RWPE2 (cell line): ENCODE measurements at regions not wholly inside any gene's neighbourhood (a gene's known extent, or its start where the extent isn't known, plus 50 kb on each side); places are given as distances from the start of the nearest gene placed in this dataset.
A peak's percentile ranks its signal among the peaks of the same experiment; 100 is the strongest.

ENCODE experiments used
- ATAC-seq: fragments of 200-7000 bp; cut with Tn5 transposase; 3 replicates; pipeline ENCODE4 v1.9.1; 2021; ENCODE audit warnings: low read depth
- DNase-seq: peaks from one replicate; pipeline ENCODE4 v3.0.0-alpha.2; 2020; ENCODE audit warnings: low spot score
- H3K27ac ChIP-seq: fragments of 450-650 bp; 2 replicates; pipeline ENCODE4 v1.5.1; 2017; ENCODE audit warnings: mild to moderate bottlenecking; ENCODE audit not compliant: poor library complexity, severe bottlenecking
- H3K27me3 ChIP-seq: fragments of 250-450 bp; sonication (Bioruptor Pico); 2 replicates; pipeline ENCODE4 v1.5.1; 2021; ENCODE audit warnings: mild to moderate bottlenecking, moderate library complexity; ENCODE audit not compliant: insufficient read depth, poor library complexity, severe bottlenecking
- H3K36me3 ChIP-seq: fragments of 250-450 bp; sonication (Bioruptor Pico); 2 replicates; pipeline ENCODE4 v1.5.1; 2020; ENCODE audit warnings: low read depth, mild to moderate bottlenecking, moderate library complexity
- H3K4me1 ChIP-seq: fragments of 250-450 bp; sonication (Bioruptor Pico); 2 replicates; pipeline ENCODE4 v1.5.1; 2021; ENCODE audit warnings: mild to moderate bottlenecking, moderate library complexity; ENCODE audit not compliant: insufficient read depth, poor library complexity, severe bottlenecking
- H3K4me3 ChIP-seq: fragments of 250-450 bp; sonication (Bioruptor Pico); 2 replicates; pipeline ENCODE4 v1.5.1; 2021; ENCODE audit warnings: mild to moderate bottlenecking, moderate library complexity; ENCODE audit not compliant: severe bottlenecking
- H3K9me3 ChIP-seq: fragments of 250-450 bp; sonication (Bioruptor Pico); 2 replicates; pipeline ENCODE4 v1.5.1; 2021; ENCODE audit warnings: mild to moderate bottlenecking, moderate library complexity; ENCODE audit not compliant: severe bottlenecking
- TF ChIP-seq, protein P1 (sequence below): fragments of 450-650 bp; IDR thresholded peaks from one replicate; pipeline ENCODE4 v1.5.1; 2017; ENCODE audit warnings: mild to moderate bottlenecking, moderate library complexity; ENCODE audit not compliant: poor library complexity, severe bottlenecking

- Histone ChIP-seq H3K27ac (no peak overlapping the region), H3K36me3 (no peaks in the 10 kb centered on the region), H3K4me1 (no peaks in the 10 kb centered on the region), H3K4me3 (no peak overlapping the region), H3K27me3 (peaks cover 2% of the 10 kb centered on the region), H3K9me3 (no peaks in the 10 kb centered on the region)
- DNase-seq: no peak
- no peak for ATAC-seq
- TF ChIP-seq, protein P1, sequence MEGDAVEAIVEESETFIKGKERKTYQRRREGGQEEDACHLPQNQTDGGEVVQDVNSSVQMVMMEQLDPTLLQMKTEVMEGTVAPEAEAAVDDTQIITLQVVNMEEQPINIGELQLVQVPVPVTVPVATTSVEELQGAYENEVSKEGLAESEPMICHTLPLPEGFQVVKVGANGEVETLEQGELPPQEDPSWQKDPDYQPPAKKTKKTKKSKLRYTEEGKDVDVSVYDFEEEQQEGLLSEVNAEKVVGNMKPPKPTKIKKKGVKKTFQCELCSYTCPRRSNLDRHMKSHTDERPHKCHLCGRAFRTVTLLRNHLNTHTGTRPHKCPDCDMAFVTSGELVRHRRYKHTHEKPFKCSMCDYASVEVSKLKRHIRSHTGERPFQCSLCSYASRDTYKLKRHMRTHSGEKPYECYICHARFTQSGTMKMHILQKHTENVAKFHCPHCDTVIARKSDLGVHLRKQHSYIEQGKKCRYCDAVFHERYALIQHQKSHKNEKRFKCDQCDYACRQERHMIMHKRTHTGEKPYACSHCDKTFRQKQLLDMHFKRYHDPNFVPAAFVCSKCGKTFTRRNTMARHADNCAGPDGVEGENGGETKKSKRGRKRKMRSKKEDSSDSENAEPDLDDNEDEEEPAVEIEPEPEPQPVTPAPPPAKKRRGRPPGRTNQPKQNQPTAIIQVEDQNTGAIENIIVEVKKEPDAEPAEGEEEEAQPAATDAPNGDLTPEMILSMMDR: no peak
Measured at GRCh38 chr7:124403587-124403986, 362.0 kb downstream of the GPR37 start.

DNA sequence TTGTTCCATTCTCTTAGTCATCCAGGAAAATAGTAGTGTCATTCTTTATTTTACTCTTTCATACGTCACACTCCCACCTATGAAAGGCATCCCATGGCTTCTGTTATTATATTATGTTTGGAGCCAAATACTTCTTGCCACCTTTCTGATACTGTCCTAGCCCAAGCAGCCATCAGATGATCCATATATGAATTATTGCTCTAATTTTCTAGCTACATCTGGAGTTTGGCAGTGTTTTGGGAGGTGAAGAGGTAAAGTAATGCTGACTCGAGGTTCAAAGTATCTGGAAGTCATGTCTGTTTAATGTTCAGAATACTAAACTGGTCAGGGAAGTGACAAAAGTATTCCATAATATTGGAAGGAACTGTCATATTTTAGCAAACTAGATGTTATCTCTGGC, 362.5 kb downstream of the GPR37 start:
- no peaks in the 10 kb centered on the region for H3K36me3 ChIP-seq
- DNase-seq (no peak), ATAC-seq (no peak)
- TF ChIP-seq, protein P1: no peak
- H3K9me3 ChIP-seq: no peaks in the 10 kb centered on the region
- no peaks in the 10 kb centered on the region for H3K4me1 ChIP-seq
- no peak overlapping the region for H3K27ac ChIP-seq
- no peak overlapping the region for H3K4me3 ChIP-seq
- peaks cover 2% of the 10 kb centered on the region for H3K27me3 ChIP-seq

DNA sequence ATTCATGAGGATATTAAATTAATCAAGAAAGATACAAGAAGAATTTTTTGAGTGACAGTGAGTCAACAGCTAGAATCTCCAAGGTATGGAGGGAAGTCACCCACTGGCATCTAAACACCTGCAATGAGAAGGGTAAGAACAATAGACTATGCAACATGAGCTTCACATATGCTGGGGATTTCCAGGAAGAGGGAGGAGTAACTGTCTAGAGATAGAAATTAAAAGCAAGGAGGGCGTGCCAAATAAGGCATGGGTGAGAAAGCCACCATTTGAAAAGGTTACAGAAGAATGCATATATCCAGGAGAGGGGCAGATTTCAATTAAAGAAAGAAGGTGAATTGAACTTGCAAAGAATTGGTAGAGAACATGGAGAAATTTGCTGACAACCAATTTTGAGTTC, 365.7 kb downstream of the GPR37 start:
- Histone ChIP-seq H3K27me3 (peaks cover 2% of the 10 kb centered on the region), H3K4me3 (no peak overlapping the region), H3K36me3 (no peaks in the 10 kb centered on the region), H3K27ac (no peak overlapping the region), H3K4me1 (no peaks in the 10 kb centered on the region), H3K9me3 (no peaks in the 10 kb centered on the region)
- TF ChIP-seq, protein P1: no peak
- no peak for DNase-seq
- 0 out of 3 replicates have a peak, but pooled peaks have one; percentile 31 for ATAC-seq

- no peaks in the 10 kb centered on the region for H3K9me3 ChIP-seq
- no peak for ATAC-seq
- no peaks in the 10 kb centered on the region for H3K36me3 ChIP-seq
- DNase-seq: no peak
- no peak overlapping the region for H3K27ac ChIP-seq
- H3K4me1 ChIP-seq: no peaks in the 10 kb centered on the region
- H3K27me3 ChIP-seq: peaks cover 1% of the 10 kb centered on the region
- TF ChIP-seq, protein P1: no peak
- H3K4me3 ChIP-seq: no peak overlapping the region
Measured at GRCh38 chr7:124398937-124399552, 366.2 kb upstream of the TMEM229A start.

DNA sequence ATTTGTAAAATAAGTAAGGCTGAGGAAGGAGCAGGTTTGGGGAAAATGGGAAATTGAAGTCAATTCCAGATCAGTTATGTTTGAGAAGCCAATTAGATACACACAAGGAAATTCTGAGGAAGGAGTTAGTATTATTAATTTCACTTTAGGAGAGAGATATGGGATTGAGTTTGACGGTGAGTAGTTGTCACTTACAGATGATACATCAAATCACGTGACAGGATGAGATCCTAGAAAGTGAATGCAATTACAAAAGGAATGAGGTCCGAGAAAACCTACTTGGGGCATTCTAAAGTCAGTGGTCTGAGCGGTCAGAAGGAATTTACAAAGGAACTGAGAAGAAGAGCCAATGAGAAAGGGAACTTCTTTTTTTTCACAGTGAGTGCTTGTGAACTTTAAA, 364.3 kb upstream of the TMEM229A start:
- ATAC-seq (no peak), DNase-seq (no peak)
- H3K27ac ChIP-seq: no peak overlapping the region
- H3K4me1 ChIP-seq: no peaks in the 10 kb centered on the region
- H3K27me3 ChIP-seq: no peaks in the 10 kb centered on the region
- no peak overlapping the region for H3K4me3 ChIP-seq
- H3K9me3 ChIP-seq: no peaks in the 10 kb centered on the region
- TF ChIP-seq, protein P1: no peak
- no peaks in the 10 kb centered on the region for H3K36me3 ChIP-seq
